CD4-positive, alpha-beta T cell (primary cell): ENCODE measurements at regions not wholly inside any gene's neighbourhood (a gene's known extent, or its start where the extent isn't known, plus 50 kb on each side); places are given as distances from the start of the nearest gene placed in this dataset.
"Not testable (repeated sequence)": the region's sequence is repeated elsewhere in the genome, so short reads cannot be mapped to it uniquely, and the experiment has no call there.

Source experiments
- ATAC-seq: fragments of 200-7000 bp; cut with Tn5 transposase; one replicate; pipeline ENCODE4 v1.10.0; 2022; ENCODE audit warnings: mild to moderate bottlenecking; ENCODE audit not compliant: poor library complexity
- CTCF ChIA-PET: fragments of 350-600 bp; sonication (Branson Sonifier 250); formaldehyde crosslinking; loops from one replicate; lab custom pipeline; 2021; ENCODE audit warnings: antibody characterized with exemption, inconsistent platforms; lab: Charles Lee
- POLR2A ChIA-PET: fragments of 350-600 bp; sonication (Branson Sonifier 250); formaldehyde crosslinking; loops from one replicate; lab custom pipeline; 2021; ENCODE audit warnings: antibody characterized with exemption, inconsistent platforms; lab: Charles Lee
- DNase-seq, 14 experiments: peaks; one replicate each; pipeline ENCODE4 v3.0.0-alpha.2; 2013 to 2020; ENCODE audit warnings: mixed read lengths in 2 of 14
- H3K27ac ChIP-seq, 2 donors: one replicate each; pipeline versions ENCODE4 v1.5.1 to v1.7.0; 2013; ENCODE audit warnings: low read length in 2 of 2, low read depth in 1 of 2, mild to moderate bottlenecking in 1 of 2
- H3K27me3 ChIP-seq, 2 experiments: 1 replicate in 1 of 2; 2 replicates in 1 of 2; pipeline versions ENCODE4 v1.6.1 to v1.7.0; 2013; ENCODE audit warnings: low read length in 2 of 2, control low read depth in 1 of 2, mild to moderate bottlenecking in 1 of 2, moderate library complexity in 1 of 2; ENCODE audit not compliant: insufficient read depth in 2 of 2, control insufficient read depth in 1 of 2
- H3K36me3 ChIP-seq: one replicate; pipeline ENCODE4 v1.6.1; 2013; ENCODE audit warnings: low read length, control low read depth; ENCODE audit not compliant: insufficient read depth
- H3K4me1 ChIP-seq: one replicate; pipeline ENCODE4 v1.6.1; 2013; ENCODE audit warnings: low read length, control low read depth; ENCODE audit not compliant: insufficient read depth
- H3K4me3 ChIP-seq: one replicate; pipeline ENCODE4 v1.5.1; 2013; ENCODE audit warnings: mild to moderate bottlenecking, low read length, moderate library complexity
- H3K9me3 ChIP-seq, 2 experiments: 1 replicate in 1 of 2; 2 replicates in 1 of 2; pipeline versions ENCODE4 v1.6.1 to v1.7.0; 2013; ENCODE audit warnings: low read length in 2 of 2, mild to moderate bottlenecking in 2 of 2, control low read depth in 1 of 2, moderate library complexity in 1 of 2; ENCODE audit not compliant: control insufficient read depth in 1 of 2, insufficient read depth in 1 of 2
- H3K27ac Mint-ChIP-seq: one replicate; pipeline ENCODE4 v1.8.0; 2020; ENCODE audit warnings: mixed read lengths
- H3K27me3 Mint-ChIP-seq: one replicate; pipeline ENCODE4 v1.8.0; 2021; ENCODE audit warnings: mixed read lengths
- H3K36me3 Mint-ChIP-seq: one replicate; pipeline ENCODE4 v1.8.0; 2021; ENCODE audit warnings: low read depth, mixed read lengths
- H3K4me1 Mint-ChIP-seq: one replicate; pipeline ENCODE4 v1.8.0; 2021; ENCODE audit warnings: low read depth, mixed read lengths
- H3K4me3 Mint-ChIP-seq: one replicate; pipeline ENCODE4 v1.8.0; 2020; ENCODE audit warnings: mild to moderate bottlenecking, mixed read lengths
- H3K9me3 Mint-ChIP-seq: one replicate; pipeline ENCODE4 v1.8.0; 2020; ENCODE audit warnings: mixed read lengths
- intact Hi-C, 2 experiments: fragments of 100-400 bp; cut with DNase I in 1 of 2; cut with micrococcal nuclease in 1 of 2; formaldehyde crosslinking; loops; one replicate each; pipeline versions ENCODE4 v1.15.1 to v1.9.0; 2023 to 2025; cut with DNase I, micrococcal nuclease
- TF ChIP-seq, protein P1 (sequence below): fragments of 200-600 bp; IDR thresholded peaks from one replicate; pipeline ENCODE4 v1.8.0; 2022; ENCODE audit warnings: antibody characterized with exemption, mild to moderate bottlenecking

DNA sequence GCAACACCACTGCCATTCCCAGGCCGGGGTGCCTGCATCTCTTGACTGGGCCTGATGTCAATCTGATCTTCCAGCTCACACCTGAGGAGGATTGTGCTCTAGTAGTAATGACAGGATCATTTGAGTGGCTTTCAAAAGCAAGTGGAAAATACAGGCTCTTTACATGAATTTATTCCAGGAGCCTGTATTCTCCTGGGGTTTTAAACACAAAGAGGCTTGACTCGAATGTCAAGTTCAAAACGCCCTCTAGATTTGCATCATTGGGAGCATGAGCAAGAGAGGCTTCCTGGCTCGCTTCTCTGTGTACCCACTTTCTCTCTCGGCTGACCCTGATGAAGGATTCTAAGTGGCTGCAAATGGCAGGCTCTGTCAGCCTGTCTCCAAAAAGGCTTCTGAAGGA, 199.5 kb upstream of the PUDP start:
- ATAC-seq, result no peak
- Histone ChIP-seq H3K4me3 (no peak overlapping the region), H3K4me1 (no peaks in the 10 kb centered on the region), H3K36me3 (no peaks in the 10 kb centered on the region), H3K27me3 (no peaks in the 10 kb centered on the region), H3K9me3 (no peaks in the 10 kb centered on the region), H3K27ac (no peak overlapping the region)
- ChIA-PET POLR2A (no interaction called here), CTCF (no interaction called here)
- TF ChIP-seq, protein P1, sequence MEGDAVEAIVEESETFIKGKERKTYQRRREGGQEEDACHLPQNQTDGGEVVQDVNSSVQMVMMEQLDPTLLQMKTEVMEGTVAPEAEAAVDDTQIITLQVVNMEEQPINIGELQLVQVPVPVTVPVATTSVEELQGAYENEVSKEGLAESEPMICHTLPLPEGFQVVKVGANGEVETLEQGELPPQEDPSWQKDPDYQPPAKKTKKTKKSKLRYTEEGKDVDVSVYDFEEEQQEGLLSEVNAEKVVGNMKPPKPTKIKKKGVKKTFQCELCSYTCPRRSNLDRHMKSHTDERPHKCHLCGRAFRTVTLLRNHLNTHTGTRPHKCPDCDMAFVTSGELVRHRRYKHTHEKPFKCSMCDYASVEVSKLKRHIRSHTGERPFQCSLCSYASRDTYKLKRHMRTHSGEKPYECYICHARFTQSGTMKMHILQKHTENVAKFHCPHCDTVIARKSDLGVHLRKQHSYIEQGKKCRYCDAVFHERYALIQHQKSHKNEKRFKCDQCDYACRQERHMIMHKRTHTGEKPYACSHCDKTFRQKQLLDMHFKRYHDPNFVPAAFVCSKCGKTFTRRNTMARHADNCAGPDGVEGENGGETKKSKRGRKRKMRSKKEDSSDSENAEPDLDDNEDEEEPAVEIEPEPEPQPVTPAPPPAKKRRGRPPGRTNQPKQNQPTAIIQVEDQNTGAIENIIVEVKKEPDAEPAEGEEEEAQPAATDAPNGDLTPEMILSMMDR, result no peak
- Mint-ChIP-seq H3K9me3 (no peaks in the 10 kb centered on the region), H3K36me3 (no peaks in the 10 kb centered on the region), H3K27me3 (no peaks in the 10 kb centered on the region), H3K4me1 (no peaks in the 10 kb centered on the region), H3K4me3 (no peak overlapping the region), H3K27ac (no peak overlapping the region)
- DNase-seq, result no peak
- intact Hi-C loops, result no loop called here

DNA sequence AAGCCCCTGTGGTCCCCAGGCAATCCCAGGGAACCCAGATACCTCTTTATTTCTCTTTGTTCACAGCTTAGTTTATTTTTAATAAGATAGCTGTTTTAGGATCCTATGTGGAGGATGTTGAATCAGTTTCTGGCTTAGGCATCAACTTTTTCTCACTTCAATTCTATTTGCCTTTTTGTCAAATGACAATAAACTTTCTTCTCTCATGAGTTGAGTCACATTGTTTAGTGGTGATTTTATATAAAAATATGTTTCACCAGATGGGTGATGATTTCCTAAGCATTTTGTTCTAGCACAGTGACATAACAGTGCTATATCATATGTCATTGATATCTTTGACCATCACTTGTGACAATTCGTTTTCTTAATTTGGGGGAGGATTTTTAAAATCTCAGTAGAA, 198.1 kb upstream of the PUDP start:
- ATAC-seq (no peak), DNase-seq (no peak)
- CTCF ChIA-PET, result no interaction called here
- POLR2A ChIA-PET, result no interaction called here
- Mint-ChIP-seq H3K27me3 (no peaks in the 10 kb centered on the region), H3K9me3 (no peaks in the 10 kb centered on the region), H3K36me3 (no peaks in the 10 kb centered on the region), H3K27ac (no peak overlapping the region), H3K4me3 (no peak overlapping the region), H3K4me1 (no peaks in the 10 kb centered on the region)
- H3K9me3 ChIP-seq, result no peaks in the 10 kb centered on the region
- H3K27ac ChIP-seq, result no peak overlapping the region
- no peaks in the 10 kb centered on the region for H3K4me1 ChIP-seq
- intact Hi-C loops, result no loop called here
- TF ChIP-seq, protein P1, result no peak
- H3K36me3 ChIP-seq, result no peaks in the 10 kb centered on the region
- no peaks in the 10 kb centered on the region for H3K27me3 ChIP-seq
- no peak overlapping the region for H3K4me3 ChIP-seq

DNA sequence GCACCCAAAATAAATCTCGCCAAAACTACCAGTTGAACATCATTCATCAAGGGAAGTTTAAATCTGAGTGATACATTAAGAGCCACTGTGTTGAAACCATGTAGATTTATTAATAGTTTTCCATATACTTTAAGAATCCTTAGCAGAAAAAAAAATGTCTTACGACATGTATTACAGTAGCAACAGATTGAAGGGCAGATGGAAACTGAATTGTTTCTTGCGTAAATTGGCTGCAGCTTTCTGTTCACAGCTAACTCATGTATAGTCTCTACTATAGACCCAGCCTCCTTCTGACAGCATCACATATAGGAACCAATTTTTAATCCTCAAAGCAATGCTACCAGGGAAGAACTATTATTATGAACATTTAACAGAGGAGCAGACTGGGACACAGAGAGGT, 195.2 kb upstream of the PUDP start:
- Histone ChIP-seq H3K27me3 (no peaks in the 10 kb centered on the region), H3K4me3 (no peak overlapping the region), H3K4me1 (no peaks in the 10 kb centered on the region), H3K27ac (no peak overlapping the region), H3K36me3 (no peaks in the 10 kb centered on the region), H3K9me3 (no peaks in the 10 kb centered on the region)
- no peaks in the 10 kb centered on the region for H3K4me1 Mint-ChIP-seq
- no peak overlapping the region for H3K27ac Mint-ChIP-seq
- TF ChIP-seq, protein P1, result no peak
- H3K27me3 Mint-ChIP-seq, result no peaks in the 10 kb centered on the region
- intact Hi-C loops, result no loop called here
- no peak for DNase-seq
- no peaks in the 10 kb centered on the region for H3K36me3 Mint-ChIP-seq
- no peak for ATAC-seq
- H3K4me3 Mint-ChIP-seq, result no peak overlapping the region
- no peaks in the 10 kb centered on the region for H3K9me3 Mint-ChIP-seq
- POLR2A ChIA-PET, result no interaction called here
- CTCF ChIA-PET, result no interaction called here

DNA sequence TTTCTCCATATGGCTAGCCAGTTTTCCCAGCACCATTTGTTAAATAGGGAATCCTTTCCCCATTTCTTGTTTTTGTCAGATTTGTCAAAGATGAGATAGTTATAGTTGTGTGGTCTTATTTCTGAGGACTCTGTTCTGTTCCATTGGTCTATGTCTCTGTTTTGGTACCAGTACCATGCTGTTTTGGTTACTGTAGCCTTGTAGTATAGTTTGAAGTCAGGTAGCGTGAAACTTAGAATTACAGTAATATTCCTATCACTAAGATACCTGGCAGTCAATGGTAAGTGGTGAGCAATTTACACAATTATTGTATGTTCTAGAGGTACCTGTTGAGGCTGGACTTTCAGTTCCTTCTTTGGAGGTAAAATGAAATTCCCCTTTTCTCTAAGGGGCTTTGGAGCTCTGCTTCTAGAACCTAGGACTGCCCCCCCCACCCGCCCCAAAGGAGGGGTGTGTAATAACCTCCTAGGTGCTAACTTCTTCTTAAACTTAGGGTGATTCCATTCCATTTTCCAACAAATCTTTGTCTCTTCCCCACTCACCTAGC, 187.9 kb upstream of the PUDP start:
- H3K27me3 ChIP-seq, POLR2A ChIA-PET, intact Hi-C loops, H3K27ac ChIP-seq, H3K9me3 ChIP-seq, H3K4me1 ChIP-seq, ATAC-seq, DNase-seq, H3K4me3 Mint-ChIP-seq, H3K4me1 Mint-ChIP-seq, H3K27me3 Mint-ChIP-seq, H3K4me3 ChIP-seq, H3K27ac Mint-ChIP-seq, H3K36me3 ChIP-seq, H3K9me3 Mint-ChIP-seq, CTCF ChIA-PET: not testable (repeated sequence)
- H3K36me3 Mint-ChIP-seq, result peaks cover 12% of the 10 kb centered on the region
